Nephron progenitor cell (in vitro differentiated cells): ENCODE measurements at regions not wholly inside any gene's neighbourhood (a gene's known extent, or its start where the extent isn't known, plus 50 kb on each side); places are given as distances from the start of the nearest gene placed in this dataset.

Experiments used
- DNase-seq: peaks from one replicate; pipeline ENCODE4 v3.0.0; 2021
- H3K27ac Mint-ChIP-seq: 2 replicates; pipeline ENCODE4 v1.8.0; 2021; ENCODE audit warnings: mild to moderate bottlenecking, moderate library complexity, mixed read lengths
- H3K27me3 Mint-ChIP-seq: 2 replicates; pipeline ENCODE4 v1.8.0; 2021; ENCODE audit warnings: mild to moderate bottlenecking, low read depth, mixed read lengths; ENCODE audit not compliant: poor library complexity
- H3K36me3 Mint-ChIP-seq: 2 replicates; pipeline ENCODE4 v1.8.0; 2021; ENCODE audit warnings: low read depth, mixed read lengths
- H3K4me1 Mint-ChIP-seq: 2 replicates; pipeline ENCODE4 v1.8.0; 2021; ENCODE audit warnings: mixed read lengths
- H3K4me3 Mint-ChIP-seq: 2 replicates; pipeline ENCODE4 v1.8.0; 2021; ENCODE audit warnings: mild to moderate bottlenecking, moderate library complexity, mixed read lengths
- H3K9me3 Mint-ChIP-seq: 2 replicates; pipeline ENCODE4 v1.8.0; 2021; ENCODE audit warnings: mild to moderate bottlenecking, moderate library complexity, mixed read lengths
- TF ChIP-seq, protein P1 (sequence below): fragments of 200-600 bp; sonication (generic); IDR thresholded peaks from 2 replicates; pipeline ENCODE4 v1.5.0; 2021; ENCODE audit warnings: antibody characterized with exemption

DNA sequence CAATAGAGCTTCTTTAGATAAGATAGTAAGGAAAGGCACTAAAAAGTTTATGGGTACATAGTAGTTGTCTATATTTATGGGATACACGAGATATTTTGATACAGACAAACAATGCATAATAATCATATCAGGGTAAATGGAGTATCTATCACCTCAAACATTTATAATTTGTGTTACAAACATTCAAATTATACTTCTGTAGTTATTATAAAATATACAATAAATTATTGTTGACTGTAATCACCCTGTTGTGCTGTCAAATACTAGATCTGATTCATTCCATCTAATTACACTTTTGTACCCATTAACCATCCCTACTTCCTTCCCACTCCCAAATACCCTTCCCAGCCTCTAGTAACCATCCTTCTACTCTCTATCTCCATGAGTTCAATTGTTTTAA is 179.7 kb downstream of the FOXG1 start:
- H3K27ac Mint-ChIP-seq: no peak overlapping the region
- no peak for DNase-seq
- no peaks in the 10 kb centered on the region for H3K36me3 Mint-ChIP-seq
- no peak overlapping the region for H3K4me3 Mint-ChIP-seq
- no peaks in the 10 kb centered on the region for H3K9me3 Mint-ChIP-seq
- H3K4me1 Mint-ChIP-seq: no peaks in the 10 kb centered on the region
- peaks cover 4% of the 10 kb centered on the region for H3K27me3 Mint-ChIP-seq
- TF ChIP-seq, protein P1, sequence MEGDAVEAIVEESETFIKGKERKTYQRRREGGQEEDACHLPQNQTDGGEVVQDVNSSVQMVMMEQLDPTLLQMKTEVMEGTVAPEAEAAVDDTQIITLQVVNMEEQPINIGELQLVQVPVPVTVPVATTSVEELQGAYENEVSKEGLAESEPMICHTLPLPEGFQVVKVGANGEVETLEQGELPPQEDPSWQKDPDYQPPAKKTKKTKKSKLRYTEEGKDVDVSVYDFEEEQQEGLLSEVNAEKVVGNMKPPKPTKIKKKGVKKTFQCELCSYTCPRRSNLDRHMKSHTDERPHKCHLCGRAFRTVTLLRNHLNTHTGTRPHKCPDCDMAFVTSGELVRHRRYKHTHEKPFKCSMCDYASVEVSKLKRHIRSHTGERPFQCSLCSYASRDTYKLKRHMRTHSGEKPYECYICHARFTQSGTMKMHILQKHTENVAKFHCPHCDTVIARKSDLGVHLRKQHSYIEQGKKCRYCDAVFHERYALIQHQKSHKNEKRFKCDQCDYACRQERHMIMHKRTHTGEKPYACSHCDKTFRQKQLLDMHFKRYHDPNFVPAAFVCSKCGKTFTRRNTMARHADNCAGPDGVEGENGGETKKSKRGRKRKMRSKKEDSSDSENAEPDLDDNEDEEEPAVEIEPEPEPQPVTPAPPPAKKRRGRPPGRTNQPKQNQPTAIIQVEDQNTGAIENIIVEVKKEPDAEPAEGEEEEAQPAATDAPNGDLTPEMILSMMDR: no peak

DNA sequence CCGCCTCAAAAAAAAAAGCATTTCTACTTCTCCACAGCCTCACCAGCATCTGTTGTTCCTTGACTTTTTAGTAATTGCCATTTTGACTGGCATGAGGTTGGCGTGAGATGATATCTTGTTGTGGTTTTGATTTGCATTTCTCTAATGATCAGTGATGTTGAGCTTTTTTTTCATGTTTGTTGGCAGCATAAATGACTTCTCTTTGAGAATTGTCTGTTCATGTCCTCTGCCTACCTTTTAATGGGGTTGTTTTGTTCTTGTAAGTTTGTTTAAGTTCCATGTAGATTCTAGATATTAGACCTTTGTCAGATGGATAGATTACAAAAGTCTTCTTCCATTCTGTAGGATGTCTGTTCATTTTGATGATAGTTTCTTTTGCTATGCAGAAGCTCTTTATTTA is 182.9 kb downstream of the FOXG1 start:
- no peak overlapping the region for H3K4me3 Mint-ChIP-seq
- no peak for DNase-seq
- TF ChIP-seq, protein P1: no peak
- H3K4me1 Mint-ChIP-seq: no peaks in the 10 kb centered on the region
- H3K27me3 Mint-ChIP-seq: peaks cover 5% of the 10 kb centered on the region
- H3K27ac Mint-ChIP-seq: no peak overlapping the region
- H3K9me3 Mint-ChIP-seq: no peaks in the 10 kb centered on the region
- H3K36me3 Mint-ChIP-seq: no peaks in the 10 kb centered on the region

DNA sequence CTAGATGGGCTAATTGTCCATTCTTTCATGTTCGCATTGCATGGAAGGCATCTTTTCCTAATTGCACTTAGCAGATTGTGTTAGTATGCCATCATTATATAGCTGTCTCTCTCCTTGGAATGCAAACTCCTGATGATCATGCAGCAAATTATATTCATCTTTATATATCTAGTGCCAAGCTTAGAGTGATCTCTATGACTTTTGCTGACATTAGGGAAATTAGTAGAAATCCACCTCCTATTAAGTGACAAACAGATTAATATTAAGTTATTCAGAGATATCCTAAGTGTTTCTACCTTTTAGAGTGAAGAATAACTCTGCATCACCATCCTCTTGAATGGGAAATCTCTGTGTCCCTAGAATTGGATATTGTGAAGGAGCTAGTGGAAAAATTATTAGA is 185.6 kb downstream of the FOXG1 start:
- H3K27ac Mint-ChIP-seq: no peak overlapping the region
- H3K36me3 Mint-ChIP-seq: no peaks in the 10 kb centered on the region
- H3K4me1 Mint-ChIP-seq: no peaks in the 10 kb centered on the region
- H3K27me3 Mint-ChIP-seq: peaks cover 5% of the 10 kb centered on the region
- TF ChIP-seq, protein P1: no peak
- DNase-seq: no peak
- no peak overlapping the region for H3K4me3 Mint-ChIP-seq
- H3K9me3 Mint-ChIP-seq: peaks cover 16% of the 10 kb centered on the region

DNA sequence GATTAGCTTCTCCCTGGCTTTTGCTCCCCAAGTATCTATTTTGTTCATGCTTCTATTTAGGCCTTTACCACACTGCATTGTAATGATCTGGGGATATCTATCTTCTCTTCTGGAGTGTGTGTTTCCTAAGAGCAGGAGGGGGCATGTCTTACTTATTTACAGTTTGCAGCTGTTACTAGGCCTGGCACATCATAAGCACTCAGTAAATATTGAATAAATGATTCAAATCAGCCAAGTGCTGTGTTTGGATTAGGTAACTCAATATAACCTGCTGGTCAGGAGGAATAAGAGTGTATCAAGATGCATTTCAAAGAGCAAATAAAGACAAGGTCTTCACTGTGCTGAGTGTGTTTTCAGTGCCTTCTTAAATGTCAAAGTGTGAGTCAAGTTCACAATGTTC is 186.1 kb downstream of the FOXG1 start:
- DNase-seq: no peak
- no peaks in the 10 kb centered on the region for H3K4me1 Mint-ChIP-seq
- peaks cover 5% of the 10 kb centered on the region for H3K27me3 Mint-ChIP-seq
- no peak overlapping the region for H3K27ac Mint-ChIP-seq
- H3K4me3 Mint-ChIP-seq: no peak overlapping the region
- H3K9me3 Mint-ChIP-seq: peaks cover 20% of the 10 kb centered on the region
- TF ChIP-seq, protein P1: no peak
- H3K36me3 Mint-ChIP-seq: no peaks in the 10 kb centered on the region

DNA sequence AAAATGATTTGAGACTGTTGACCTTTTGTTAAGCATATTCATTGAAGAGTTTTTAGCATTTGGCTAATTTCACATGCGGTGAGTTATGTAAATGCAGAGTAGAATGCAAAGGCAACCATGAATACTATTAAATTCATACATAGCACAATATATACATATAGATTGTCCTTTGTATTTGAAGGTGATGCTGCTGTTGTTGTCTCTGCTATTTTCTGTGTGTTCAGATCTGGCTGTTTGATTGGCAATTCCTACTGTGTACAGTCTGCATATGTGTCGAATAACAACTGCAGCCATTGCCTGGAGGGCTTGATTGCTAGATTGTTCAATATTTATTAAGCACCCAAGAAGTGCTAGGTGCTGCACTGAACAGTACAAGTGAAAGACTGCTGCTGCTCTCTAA is 187.4 kb downstream of the FOXG1 start:
- DNase-seq: no peak
- peaks cover 5% of the 10 kb centered on the region for H3K27me3 Mint-ChIP-seq
- no peak overlapping the region for H3K4me3 Mint-ChIP-seq
- TF ChIP-seq, protein P1: no peak
- no peaks in the 10 kb centered on the region for H3K4me1 Mint-ChIP-seq
- no peak overlapping the region for H3K27ac Mint-ChIP-seq
- peaks cover 26% of the 10 kb centered on the region for H3K9me3 Mint-ChIP-seq
- H3K36me3 Mint-ChIP-seq: no peaks in the 10 kb centered on the region

DNA sequence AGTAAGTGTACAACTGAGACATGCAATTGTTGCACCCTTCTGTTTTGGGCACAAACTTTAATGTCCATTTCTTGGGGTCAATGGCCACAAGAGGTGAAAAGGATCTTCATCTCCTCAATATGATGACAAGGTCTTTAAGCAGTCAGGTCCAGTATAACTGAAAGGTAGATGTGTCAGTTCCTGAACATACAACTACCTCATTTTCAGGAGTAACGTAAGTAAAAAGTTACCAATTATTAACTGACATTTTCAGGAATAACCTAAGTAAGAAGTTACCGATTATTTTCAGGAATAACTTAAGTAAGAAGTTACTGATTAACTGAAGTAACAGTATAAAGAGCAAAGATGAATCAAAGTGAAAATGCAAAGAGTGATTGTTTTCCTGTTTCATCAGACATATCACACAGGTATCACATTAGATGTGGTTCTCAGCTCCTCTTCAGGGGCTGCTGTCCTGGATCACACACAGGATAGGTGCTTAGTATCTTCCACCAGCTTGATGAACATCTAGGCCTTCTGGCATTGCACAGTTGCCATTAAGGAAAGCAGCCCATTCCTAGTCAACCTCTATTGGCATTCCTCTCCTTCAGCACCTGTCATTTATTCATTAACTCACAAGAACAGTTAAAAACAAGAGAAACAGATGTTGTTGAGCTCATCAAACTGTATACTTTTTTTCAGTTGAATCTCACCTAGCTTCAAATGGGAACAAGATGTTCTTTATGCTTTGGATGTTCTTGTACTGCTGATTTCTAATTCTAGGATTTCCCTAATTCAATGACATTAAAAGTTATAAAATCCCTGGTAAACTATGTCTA is 200.0 kb downstream of the FOXG1 start:
- DNase-seq: no peak
- TF ChIP-seq, protein P1: no peak
- H3K9me3 Mint-ChIP-seq: peaks cover 3% of the 10 kb centered on the region
- no peaks in the 10 kb centered on the region for H3K36me3 Mint-ChIP-seq
- no peak overlapping the region for H3K27ac Mint-ChIP-seq
- no peaks in the 10 kb centered on the region for H3K27me3 Mint-ChIP-seq
- no peaks in the 10 kb centered on the region for H3K4me1 Mint-ChIP-seq
- no peak overlapping the region for H3K4me3 Mint-ChIP-seq
